HepG2 (cell line): ENCODE measurements at regions not wholly inside any gene's neighbourhood (a gene's known extent, or its start where the extent isn't known, plus 50 kb on each side); places are given as distances from the start of the nearest gene placed in this dataset.

Experiments
- ATAC-seq: fragments of 200-7000 bp; cut with Tn5 transposase; 3 replicates; pipeline ENCODE4 v1.9.1; 2020; ENCODE audit warnings: mild to moderate bottlenecking, moderate library complexity
- BruUV-seq: library from RNA; stranded (reverse); fragments of 400-500 nt; replicated peaks from 2 replicates; lab custom pipeline; 2021; lab: Mats Ljungman, UMichigan
- CTCF ChIA-PET: fragments of 300-600 bp; formaldehyde crosslinking; extraction: SDS; loops from one replicate; lab custom pipeline; 2021; ENCODE audit warnings: low total read pairs, inconsistent platforms, low intra/inter-chr PET ratio; lab: Yijun Ruan, JAX
- POLR2A ChIA-PET: fragments of 350-600 bp; sonication (Branson Sonifier 250); formaldehyde crosslinking; loops from one replicate; lab custom pipeline; 2020; ENCODE audit warnings: antibody characterized with exemption, inconsistent platforms; lab: Yijun Ruan, JAX
- DNase-seq: peaks from one replicate; pipeline ENCODE4 v3.0.0-alpha.2; 2015; ENCODE audit warnings: low spot score
- FAIRE-seq: peaks from 3 replicates; lab custom pipeline; 2011; peaks lifted over from hg19 to GRCh38; lab: Jason Lieb, UNC
- H2AFZ ChIP-seq: one replicate; pipeline ENCODE4 v1.6.1; 2011; ENCODE audit warnings: low read length, inconsistent platforms
- H3K27ac ChIP-seq: fragments of 300-600 bp; 3 replicates; pipeline ENCODE4 v1.8.0; 2011; ENCODE audit warnings: mixed run types, mild to moderate bottlenecking, mixed read lengths, low read length, inconsistent platforms; ENCODE audit not compliant: insufficient read depth; ENCODE audit errors: extremely low read length
- H3K27me3 ChIP-seq, 2 experiments: fragments of 200-600 bp in 1 of 2; 2 replicates in 1 of 2; 3 replicates in 1 of 2; pipeline versions ENCODE4 v1.6.0 to v1.8.0; 2011; ENCODE audit warnings: low read length in 2 of 2, mild to moderate bottlenecking in 2 of 2, moderate library complexity in 2 of 2, inconsistent platforms in 1 of 2; ENCODE audit not compliant: insufficient read depth in 2 of 2, control insufficient read depth in 1 of 2
- H3K36me3 ChIP-seq, 2 experiments: fragments of 200-600 bp in 1 of 2; replicated peaks in 1 of 2; 2 replicates in 1 of 2; 3 replicates in 1 of 2; pipeline versions ENCODE4 v1.5.1 to v1.8.0; 2011; ENCODE audit warnings: low read length in 2 of 2, inconsistent platforms in 1 of 2; ENCODE audit not compliant: insufficient read depth in 2 of 2, control insufficient read depth in 1 of 2
- H3K4me1 ChIP-seq: 2 replicates; pipeline ENCODE4 v1.5.1; 2012; ENCODE audit warnings: low read length, inconsistent platforms; ENCODE audit not compliant: insufficient read depth
- H3K4me2 ChIP-seq: 2 replicates; pipeline ENCODE4 v1.6.0; 2011; ENCODE audit warnings: low read depth, low read length, inconsistent platforms
- H3K4me3 ChIP-seq, 3 experiments: fragments of 200-600 bp in 1 of 3; sonication (generic), shearing (Covaris generic) in 1 of 3; replicated peaks in 1 of 3; 2 replicates each; pipeline ENCODE4 v1.5.1; 2011 to 2016; ENCODE audit warnings: low read length in 3 of 3, inconsistent platforms in 2 of 3, low read depth in 2 of 3, mild to moderate bottlenecking in 2 of 3, control low read depth in 1 of 3, mixed read lengths in 1 of 3; ENCODE audit not compliant: insufficient read depth in 1 of 3
- H3K79me2 ChIP-seq: one replicate; pipeline ENCODE4 v1.6.1; 2011; ENCODE audit warnings: low read length, inconsistent platforms; ENCODE audit not compliant: insufficient read depth
- H3K9ac ChIP-seq: 2 replicates; pipeline ENCODE4 v1.6.0; 2011; ENCODE audit warnings: mild to moderate bottlenecking, low read depth, low read length, inconsistent platforms; ENCODE audit not compliant: insufficient read depth
- H3K9me3 ChIP-seq: 2 replicates; pipeline ENCODE4 v1.5.1; 2012; ENCODE audit warnings: mild to moderate bottlenecking, low read length
- H4K20me1 ChIP-seq: 2 replicates; pipeline ENCODE4 v1.6.0; 2011; ENCODE audit warnings: inconsistent platforms, mild to moderate bottlenecking, low read length, moderate library complexity; ENCODE audit not compliant: insufficient read depth
- HNRNPL ChIP-seq: fragments of 200-400 bp; formaldehyde crosslinking; IDR thresholded peaks from 2 replicates; pipeline ENCODE4 v1.6.1; 2017; ENCODE audit warnings: mild to moderate bottlenecking, low read depth, low read length
- JUN ChIP-seq: sonication (generic); formaldehyde crosslinking; IDR thresholded peaks from 2 replicates; pipeline ENCODE4 v1.4.0; 2020; ENCODE audit warnings: mild to moderate bottlenecking, missing genetic modification reagents
- ZFP62 ChIP-seq: sonication (generic); formaldehyde crosslinking; IDR thresholded peaks from 2 replicates; pipeline ENCODE4 v1.4.0; 2020; ENCODE audit warnings: missing genetic modification reagents
- WGBS: methylation state at CpG from one replicate; pipeline ENCODE4 v1.1.6; 2017; ENCODE audit warnings: low lambda C conversion rate; 5-methylcytosine and 5-hydroxymethylcytosine counted together
- in situ Hi-C: cut with HindIII; loops from 2 replicates; pipeline ENCODE4 v1.10.0; 2017; ENCODE audit warnings: low pct_unique_long_range_greater_than_20kb; ENCODE audit not compliant: extremely low pct_ligation_motif_present
- intact Hi-C: fragments of 100-400 bp; cut with micrococcal nuclease; formaldehyde crosslinking; loops from one replicate; pipeline ENCODE4 v1.10.0; 2022; ENCODE audit not compliant: unreplicated experiment
- TF ChIP-seq, protein P1 (sequence below): sonication (generic); formaldehyde crosslinking; IDR thresholded peaks from 2 replicates; pipeline ENCODE4 v1.5.0; 2020; ENCODE audit warnings: missing genetic modification reagents
- TF ChIP-seq, protein P2 (sequence below): IDR thresholded peaks from 2 replicates; pipeline ENCODE4 v1.6.1; 2016; ENCODE audit warnings: missing compliant biosample characterization, missing genetic modification reagents, borderline replicate concordance

DNA sequence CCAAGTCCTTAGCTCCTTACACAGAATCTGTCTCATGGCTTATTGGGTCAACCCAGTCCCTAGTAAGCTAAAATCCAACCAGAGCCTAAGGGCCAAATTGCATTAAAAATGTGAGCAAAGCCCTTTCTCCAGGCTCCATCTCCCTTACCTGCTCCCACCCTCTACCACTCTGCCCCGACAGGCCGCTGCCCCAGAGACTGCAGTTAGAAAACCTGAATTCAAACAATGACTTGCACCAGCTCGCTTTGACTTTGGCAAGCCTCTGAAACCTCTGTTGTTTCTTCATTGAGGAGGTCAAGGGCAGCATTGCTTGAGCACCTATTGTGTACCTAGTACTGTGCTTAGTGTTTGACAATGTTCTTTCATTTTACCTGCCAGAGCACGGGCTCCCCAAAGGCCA, 188.1 kb upstream of the PMEPA1 start:
- Histone ChIP-seq H3K27me3 (peaks cover 6 to 47% of the 10 kb centered on the region in 2 experiments; a peak in 4 of 5 replicates), H3K9me3 (no peaks in the 10 kb centered on the region), H3K27ac (no peak overlapping the region), H3K4me3 (no peak overlapping the region), H3K4me1 (no peaks in the 10 kb centered on the region; the same call in 1 of the 2 replicates), H4K20me1 (no peaks in the 10 kb centered on the region), H3K79me2 (no peaks in the 10 kb centered on the region), H3K4me2 (no peak overlapping the region), H3K9ac (no peak overlapping the region), H3K36me3 (no peaks in the 10 kb centered on the region), H2AFZ (no peak overlapping the region)
- BruUV-seq: no TSS peak
- TF ChIP-seq, protein P1, sequence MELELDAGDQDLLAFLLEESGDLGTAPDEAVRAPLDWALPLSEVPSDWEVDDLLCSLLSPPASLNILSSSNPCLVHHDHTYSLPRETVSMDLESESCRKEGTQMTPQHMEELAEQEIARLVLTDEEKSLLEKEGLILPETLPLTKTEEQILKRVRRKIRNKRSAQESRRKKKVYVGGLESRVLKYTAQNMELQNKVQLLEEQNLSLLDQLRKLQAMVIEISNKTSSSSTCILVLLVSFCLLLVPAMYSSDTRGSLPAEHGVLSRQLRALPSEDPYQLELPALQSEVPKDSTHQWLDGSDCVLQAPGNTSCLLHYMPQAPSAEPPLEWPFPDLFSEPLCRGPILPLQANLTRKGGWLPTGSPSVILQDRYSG (CRISPR knock-in tag): no peak
- TF ChIP-seq JUN (CRISPR knock-in tag) (no peak), ZFP62 (CRISPR knock-in tag) (no peak)
- intact Hi-C loops: no loop called here
- in situ Hi-C loops: no loop called here
- no peak for DNase-seq
- ChIA-PET POLR2A (no interaction called here), CTCF (no interaction called here)
- WGBS: 37% methylated on average over 4 of the region's 4 CpGs
- ATAC-seq: no peak
- FAIRE-seq: no peak

DNA sequence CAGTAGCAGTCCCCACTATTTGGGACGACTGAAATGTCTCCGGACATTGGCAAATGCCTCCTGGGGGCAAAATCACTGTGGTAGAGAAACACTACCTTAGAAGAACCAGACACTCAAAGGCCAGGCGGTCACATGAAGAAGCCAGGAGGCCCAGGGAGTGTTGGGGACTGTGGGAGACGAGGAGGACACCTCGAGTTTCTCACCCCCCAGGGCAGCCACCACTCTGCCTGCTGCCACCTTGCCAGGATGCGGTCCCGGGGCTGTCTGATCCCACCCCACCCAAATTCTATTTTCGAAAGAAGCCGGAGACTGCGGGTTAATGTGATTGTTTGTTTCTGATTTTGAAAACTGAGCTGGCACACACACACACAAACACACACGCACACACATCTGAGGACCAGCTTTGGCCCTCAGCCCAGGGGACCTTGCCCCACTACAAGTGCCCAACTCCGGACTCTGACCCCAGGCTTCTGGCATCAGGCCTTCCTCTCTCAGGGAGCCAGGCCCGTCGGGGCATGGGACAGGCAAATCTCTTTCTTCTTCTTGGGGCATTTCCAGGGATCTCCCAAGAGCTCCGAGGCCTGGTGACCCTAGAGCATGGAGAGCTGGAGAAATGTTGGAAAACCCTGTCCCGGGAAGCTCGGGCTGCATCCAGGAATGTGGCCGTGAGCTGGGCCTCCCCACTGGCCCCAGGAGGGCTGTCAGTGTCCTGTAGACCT, 187.5 kb upstream of the PMEPA1 start:
- 25% methylated on average over 14 of the region's 18 CpGs for WGBS
- Histone ChIP-seq H3K27ac (no peak overlapping the region), H3K79me2 (no peaks in the 10 kb centered on the region), H3K9ac (no peak overlapping the region), H3K4me2 (no peak overlapping the region), H2AFZ (no peak overlapping the region), H3K36me3 (no peaks in the 10 kb centered on the region), H3K4me1 (no peaks in the 10 kb centered on the region; the same call in 1 of the 2 replicates), H3K4me3 (no peak overlapping the region), H3K9me3 (no peaks in the 10 kb centered on the region), H4K20me1 (no peaks in the 10 kb centered on the region), H3K27me3 (peaks cover 8 to 53% of the 10 kb centered on the region in 2 experiments)
- ChIA-PET POLR2A (no interaction called here), CTCF (no interaction called here)
- no peak for DNase-seq
- intact Hi-C loops: no loop called here
- TF ChIP-seq, protein P2, sequence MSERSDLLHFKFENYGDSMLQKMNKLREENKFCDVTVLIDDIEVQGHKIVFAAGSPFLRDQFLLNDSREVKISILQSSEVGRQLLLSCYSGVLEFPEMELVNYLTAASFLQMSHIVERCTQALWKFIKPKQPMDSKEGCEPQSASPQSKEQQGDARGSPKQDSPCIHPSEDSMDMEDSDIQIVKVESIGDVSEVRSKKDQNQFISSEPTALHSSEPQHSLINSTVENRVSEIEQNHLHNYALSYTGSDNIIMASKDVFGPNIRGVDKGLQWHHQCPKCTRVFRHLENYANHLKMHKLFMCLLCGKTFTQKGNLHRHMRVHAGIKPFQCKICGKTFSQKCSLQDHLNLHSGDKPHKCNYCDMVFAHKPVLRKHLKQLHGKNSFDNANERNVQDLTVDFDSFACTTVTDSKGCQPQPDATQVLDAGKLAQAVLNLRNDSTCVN (CRISPR knock-in tag): no peak
- 0 out of 2 replicates have a peak, but pooled peaks have one; percentile 26 for TF ChIP-seq HNRNPL
- ATAC-seq: no peak; the same call in 2 of the 3 replicates
- in situ Hi-C loops: no loop called here
- no TSS peak for BruUV-seq
- FAIRE-seq: no peak
